ENCODE measurements at regions not wholly inside any gene's neighbourhood (a gene's known extent, or its start where the extent isn't known, plus 50 kb on each side); places are given as distances from the start of the nearest gene placed in this dataset.

DNA sequence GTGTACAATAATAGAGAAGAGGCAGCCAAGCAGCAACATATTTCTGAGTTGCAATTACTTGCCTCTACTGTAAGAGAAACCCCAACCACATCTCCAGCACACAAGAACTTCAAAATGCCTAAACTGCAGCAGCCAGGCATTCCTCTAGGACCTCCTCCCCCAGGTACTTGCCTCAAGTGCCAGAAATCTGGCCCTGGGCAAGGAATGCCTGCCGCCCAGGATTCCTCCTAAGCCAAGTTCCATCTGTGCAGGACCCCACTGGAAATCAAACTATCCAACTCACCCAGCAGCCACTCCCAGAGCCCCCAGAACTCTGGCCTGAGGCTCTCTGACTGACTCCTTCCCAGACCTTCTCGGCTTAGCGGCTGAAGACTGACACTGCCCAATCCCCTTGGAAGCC, 336.8 kb upstream of the RGMB start:
- ChIA-PET CTCF (no interaction called here), POLR2A (no interaction called here)
- DNase-seq (ENCODE audit: low spot score), result no peak
- no peak for ATAC-seq
- Mint-ChIP-seq H3K36me3 (peaks cover 12% of the 10 kb centered on the region), H3K4me1 (peaks cover 15% of the 10 kb centered on the region), H3K4me3 (no peak overlapping the region), H3K27ac (no peak overlapping the region), H3K9me3 (peaks cover 10% of the 10 kb centered on the region), H3K27me3 (ENCODE audit: low read depth) (peaks cover 9% of the 10 kb centered on the region; the same call in 1 of the 2 replicates)
- TF ChIP-seq FOXP1 (CRISPR knock-in tag; IDR thresholded peaks at IDR 0.05; ENCODE audit: borderline replicate concordance) (no peak), GRHL2 (CRISPR knock-in tag; IDR thresholded peaks at IDR 0.05; ENCODE audit: insufficient replicate concordance, severe bottlenecking) (no peak), IRF2 (CRISPR knock-in tag; IDR thresholded peaks at IDR 0.05; ENCODE audit: borderline replicate concordance, low read depth) (no peak), TCF7 (CRISPR knock-in tag; IDR thresholded peaks at IDR 0.05; ENCODE audit: low read depth) (no peak), ZNF416 (CRISPR knock-in tag; IDR thresholded peaks at IDR 0.05) (no peak), CREB1 (CRISPR knock-in tag; IDR thresholded peaks at IDR 0.05) (no peak), NFATC4 (CRISPR knock-in tag; IDR thresholded peaks at IDR 0.05) (no peak), JUN (CRISPR knock-in tag; IDR thresholded peaks at IDR 0.05) (no peak), NR3C1 (CRISPR knock-in tag; conservative IDR thresholded peaks at IDR 0.05; ENCODE audit: low read depth) (no peak), MXD4 (CRISPR knock-in tag; IDR thresholded peaks at IDR 0.05; ENCODE audit: borderline replicate concordance) (no peak), RORB (CRISPR knock-in tag; IDR thresholded peaks at IDR 0.05) (no peak), SMAD3 (CRISPR knock-in tag; IDR thresholded peaks at IDR 0.05; ENCODE audit: borderline replicate concordance) (no peak)
- TF ChIP-seq, protein P1, sequence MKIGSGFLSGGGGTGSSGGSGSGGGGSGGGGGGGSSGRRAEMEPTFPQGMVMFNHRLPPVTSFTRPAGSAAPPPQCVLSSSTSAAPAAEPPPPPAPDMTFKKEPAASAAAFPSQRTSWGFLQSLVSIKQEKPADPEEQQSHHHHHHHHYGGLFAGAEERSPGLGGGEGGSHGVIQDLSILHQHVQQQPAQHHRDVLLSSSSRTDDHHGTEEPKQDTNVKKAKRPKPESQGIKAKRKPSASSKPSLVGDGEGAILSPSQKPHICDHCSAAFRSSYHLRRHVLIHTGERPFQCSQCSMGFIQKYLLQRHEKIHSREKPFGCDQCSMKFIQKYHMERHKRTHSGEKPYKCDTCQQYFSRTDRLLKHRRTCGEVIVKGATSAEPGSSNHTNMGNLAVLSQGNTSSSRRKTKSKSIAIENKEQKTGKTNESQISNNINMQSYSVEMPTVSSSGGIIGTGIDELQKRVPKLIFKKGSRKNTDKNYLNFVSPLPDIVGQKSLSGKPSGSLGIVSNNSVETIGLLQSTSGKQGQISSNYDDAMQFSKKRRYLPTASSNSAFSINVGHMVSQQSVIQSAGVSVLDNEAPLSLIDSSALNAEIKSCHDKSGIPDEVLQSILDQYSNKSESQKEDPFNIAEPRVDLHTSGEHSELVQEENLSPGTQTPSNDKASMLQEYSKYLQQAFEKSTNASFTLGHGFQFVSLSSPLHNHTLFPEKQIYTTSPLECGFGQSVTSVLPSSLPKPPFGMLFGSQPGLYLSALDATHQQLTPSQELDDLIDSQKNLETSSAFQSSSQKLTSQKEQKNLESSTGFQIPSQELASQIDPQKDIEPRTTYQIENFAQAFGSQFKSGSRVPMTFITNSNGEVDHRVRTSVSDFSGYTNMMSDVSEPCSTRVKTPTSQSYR (CRISPR knock-in tag; IDR thresholded peaks at IDR 0.05), result no peak
- TF ChIP-seq, protein P2, sequence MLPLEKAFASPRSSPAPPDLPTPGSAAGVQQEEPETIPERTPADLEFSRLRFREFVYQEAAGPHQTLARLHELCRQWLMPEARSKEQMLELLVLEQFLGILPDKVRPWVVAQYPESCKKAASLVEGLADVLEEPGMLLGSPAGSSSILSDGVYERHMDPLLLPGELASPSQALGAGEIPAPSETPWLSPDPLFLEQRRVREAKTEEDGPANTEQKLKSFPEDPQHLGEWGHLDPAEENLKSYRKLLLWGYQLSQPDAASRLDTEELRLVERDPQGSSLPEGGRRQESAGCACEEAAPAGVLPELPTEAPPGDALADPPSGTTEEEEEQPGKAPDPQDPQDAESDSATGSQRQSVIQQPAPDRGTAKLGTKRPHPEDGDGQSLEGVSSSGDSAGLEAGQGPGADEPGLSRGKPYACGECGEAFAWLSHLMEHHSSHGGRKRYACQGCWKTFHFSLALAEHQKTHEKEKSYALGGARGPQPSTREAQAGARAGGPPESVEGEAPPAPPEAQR (CRISPR knock-in tag; IDR thresholded peaks at IDR 0.05), result no peak
- TF ChIP-seq, protein P3, sequence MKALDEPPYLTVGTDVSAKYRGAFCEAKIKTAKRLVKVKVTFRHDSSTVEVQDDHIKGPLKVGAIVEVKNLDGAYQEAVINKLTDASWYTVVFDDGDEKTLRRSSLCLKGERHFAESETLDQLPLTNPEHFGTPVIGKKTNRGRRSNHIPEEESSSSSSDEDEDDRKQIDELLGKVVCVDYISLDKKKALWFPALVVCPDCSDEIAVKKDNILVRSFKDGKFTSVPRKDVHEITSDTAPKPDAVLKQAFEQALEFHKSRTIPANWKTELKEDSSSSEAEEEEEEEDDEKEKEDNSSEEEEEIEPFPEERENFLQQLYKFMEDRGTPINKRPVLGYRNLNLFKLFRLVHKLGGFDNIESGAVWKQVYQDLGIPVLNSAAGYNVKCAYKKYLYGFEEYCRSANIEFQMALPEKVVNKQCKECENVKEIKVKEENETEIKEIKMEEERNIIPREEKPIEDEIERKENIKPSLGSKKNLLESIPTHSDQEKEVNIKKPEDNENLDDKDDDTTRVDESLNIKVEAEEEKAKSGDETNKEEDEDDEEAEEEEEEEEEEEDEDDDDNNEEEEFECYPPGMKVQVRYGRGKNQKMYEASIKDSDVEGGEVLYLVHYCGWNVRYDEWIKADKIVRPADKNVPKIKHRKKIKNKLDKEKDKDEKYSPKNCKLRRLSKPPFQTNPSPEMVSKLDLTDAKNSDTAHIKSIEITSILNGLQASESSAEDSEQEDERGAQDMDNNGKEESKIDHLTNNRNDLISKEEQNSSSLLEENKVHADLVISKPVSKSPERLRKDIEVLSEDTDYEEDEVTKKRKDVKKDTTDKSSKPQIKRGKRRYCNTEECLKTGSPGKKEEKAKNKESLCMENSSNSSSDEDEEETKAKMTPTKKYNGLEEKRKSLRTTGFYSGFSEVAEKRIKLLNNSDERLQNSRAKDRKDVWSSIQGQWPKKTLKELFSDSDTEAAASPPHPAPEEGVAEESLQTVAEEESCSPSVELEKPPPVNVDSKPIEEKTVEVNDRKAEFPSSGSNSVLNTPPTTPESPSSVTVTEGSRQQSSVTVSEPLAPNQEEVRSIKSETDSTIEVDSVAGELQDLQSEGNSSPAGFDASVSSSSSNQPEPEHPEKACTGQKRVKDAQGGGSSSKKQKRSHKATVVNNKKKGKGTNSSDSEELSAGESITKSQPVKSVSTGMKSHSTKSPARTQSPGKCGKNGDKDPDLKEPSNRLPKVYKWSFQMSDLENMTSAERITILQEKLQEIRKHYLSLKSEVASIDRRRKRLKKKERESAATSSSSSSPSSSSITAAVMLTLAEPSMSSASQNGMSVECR (CRISPR knock-in tag; IDR thresholded peaks at IDR 0.05; ENCODE audit: borderline replicate concordance), result no peak
- TF ChIP-seq, protein P4, sequence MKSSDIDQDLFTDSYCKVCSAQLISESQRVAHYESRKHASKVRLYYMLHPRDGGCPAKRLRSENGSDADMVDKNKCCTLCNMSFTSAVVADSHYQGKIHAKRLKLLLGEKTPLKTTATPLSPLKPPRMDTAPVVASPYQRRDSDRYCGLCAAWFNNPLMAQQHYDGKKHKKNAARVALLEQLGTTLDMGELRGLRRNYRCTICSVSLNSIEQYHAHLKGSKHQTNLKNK (CRISPR knock-in tag; IDR thresholded peaks at IDR 0.05), result no peak
- TF ChIP-seq, protein P5, sequence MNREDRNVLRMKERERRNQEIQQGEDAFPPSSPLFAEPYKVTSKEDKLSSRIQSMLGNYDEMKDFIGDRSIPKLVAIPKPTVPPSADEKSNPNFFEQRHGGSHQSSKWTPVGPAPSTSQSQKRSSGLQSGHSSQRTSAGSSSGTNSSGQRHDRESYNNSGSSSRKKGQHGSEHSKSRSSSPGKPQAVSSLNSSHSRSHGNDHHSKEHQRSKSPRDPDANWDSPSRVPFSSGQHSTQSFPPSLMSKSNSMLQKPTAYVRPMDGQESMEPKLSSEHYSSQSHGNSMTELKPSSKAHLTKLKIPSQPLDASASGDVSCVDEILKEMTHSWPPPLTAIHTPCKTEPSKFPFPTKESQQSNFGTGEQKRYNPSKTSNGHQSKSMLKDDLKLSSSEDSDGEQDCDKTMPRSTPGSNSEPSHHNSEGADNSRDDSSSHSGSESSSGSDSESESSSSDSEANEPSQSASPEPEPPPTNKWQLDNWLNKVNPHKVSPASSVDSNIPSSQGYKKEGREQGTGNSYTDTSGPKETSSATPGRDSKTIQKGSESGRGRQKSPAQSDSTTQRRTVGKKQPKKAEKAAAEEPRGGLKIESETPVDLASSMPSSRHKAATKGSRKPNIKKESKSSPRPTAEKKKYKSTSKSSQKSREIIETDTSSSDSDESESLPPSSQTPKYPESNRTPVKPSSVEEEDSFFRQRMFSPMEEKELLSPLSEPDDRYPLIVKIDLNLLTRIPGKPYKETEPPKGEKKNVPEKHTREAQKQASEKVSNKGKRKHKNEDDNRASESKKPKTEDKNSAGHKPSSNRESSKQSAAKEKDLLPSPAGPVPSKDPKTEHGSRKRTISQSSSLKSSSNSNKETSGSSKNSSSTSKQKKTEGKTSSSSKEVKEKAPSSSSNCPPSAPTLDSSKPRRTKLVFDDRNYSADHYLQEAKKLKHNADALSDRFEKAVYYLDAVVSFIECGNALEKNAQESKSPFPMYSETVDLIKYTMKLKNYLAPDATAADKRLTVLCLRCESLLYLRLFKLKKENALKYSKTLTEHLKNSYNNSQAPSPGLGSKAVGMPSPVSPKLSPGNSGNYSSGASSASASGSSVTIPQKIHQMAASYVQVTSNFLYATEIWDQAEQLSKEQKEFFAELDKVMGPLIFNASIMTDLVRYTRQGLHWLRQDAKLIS (CRISPR knock-in tag; IDR thresholded peaks at IDR 0.05; ENCODE audit: borderline replicate concordance), result no peak

Data from WTC11 (cell line).